BLaER1 treated with 17β-estradiol and CSF1 and Interleukin-3, amounts not matched to agents 10 nM and 100 nM (cell line): ENCODE measurements at regions not wholly inside any gene's neighbourhood (a gene's known extent, or its start where the extent isn't known, plus 50 kb on each side); places are given as distances from the start of the nearest gene placed in this dataset.

Experiments
- H3K27ac ChIP-seq, 11 experiments: shearing (Covaris generic); formaldehyde crosslinking; 2 replicates each; pipeline ENCODE4 v1.8.1; 2022
- H3K27me3 ChIP-seq, 11 experiments: shearing (Covaris generic); formaldehyde crosslinking; 2 replicates each; pipeline ENCODE4 v1.8.1; 2022
- H3K36me3 ChIP-seq, 11 experiments: shearing (Covaris generic); formaldehyde crosslinking; 2 replicates each; pipeline ENCODE4 v1.8.1; 2022
- H3K4me1 ChIP-seq, 10 experiments: shearing (Covaris generic); formaldehyde crosslinking; 2 replicates each; pipeline ENCODE4 v1.8.1; 2022
- H3K4me2 ChIP-seq, 11 experiments: shearing (Covaris generic); formaldehyde crosslinking; 2 replicates each; pipeline ENCODE4 v1.8.1; 2022
- H3K4me3 ChIP-seq, 10 experiments: shearing (Covaris generic); formaldehyde crosslinking; 2 replicates each; pipeline ENCODE4 v1.8.1; 2022
- H3K9ac ChIP-seq, 11 experiments: shearing (Covaris generic); formaldehyde crosslinking; 2 replicates each; pipeline ENCODE4 v1.8.1; 2022
- H3K9me3 ChIP-seq, 11 experiments: shearing (Covaris generic); formaldehyde crosslinking; replicated peaks in 1 of 11; 2 replicates each; pipeline ENCODE4 v1.8.1; 2022
- H4K20me1 ChIP-seq, 11 experiments: shearing (Covaris generic); formaldehyde crosslinking; 2 replicates each; pipeline ENCODE4 v1.8.1; 2022
- Cebpa-rat ChIP-seq, 11 experiments: shearing (Covaris generic); IDR thresholded peaks; 2 replicates each; pipeline ENCODE4 v1.8.1; 2022

DNA sequence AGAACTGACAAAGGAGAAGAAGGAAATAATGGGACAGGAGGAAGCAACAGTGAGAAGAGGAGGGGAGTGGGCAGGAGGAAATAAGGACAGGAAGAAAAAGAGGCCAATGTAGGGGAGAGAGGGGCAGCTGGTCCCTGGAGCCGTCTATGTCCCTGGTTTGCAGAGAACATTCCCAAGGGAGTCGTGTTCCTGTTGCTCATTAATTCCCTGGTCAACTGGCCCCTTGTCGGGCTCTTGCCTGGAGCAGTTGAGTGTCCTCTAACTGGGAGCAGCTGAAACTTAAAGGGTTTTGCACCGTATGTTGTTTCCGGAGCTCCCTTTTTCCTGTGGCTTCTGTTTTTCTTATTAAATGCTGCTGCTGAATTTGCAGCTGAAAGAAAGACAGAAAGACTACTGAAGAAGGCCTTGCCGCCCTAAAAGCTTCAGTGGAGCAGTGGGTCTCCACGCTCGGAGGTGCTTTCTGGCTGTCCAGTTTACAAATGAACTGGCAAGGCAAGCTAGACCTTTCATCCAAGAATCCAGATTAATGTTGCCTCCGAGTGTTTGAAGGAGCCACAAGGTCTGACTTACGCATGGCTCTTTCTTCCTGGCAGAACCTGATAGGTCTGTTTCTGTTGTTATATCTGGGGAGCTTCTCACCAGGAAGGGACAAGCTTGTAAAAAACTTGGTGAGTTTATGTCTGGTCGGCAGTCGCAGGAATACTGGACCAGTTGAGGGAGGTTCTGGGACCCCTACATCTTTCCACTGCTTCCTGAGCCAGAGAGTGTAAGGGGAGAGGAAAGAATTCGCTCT is 146.2 kb upstream of the RFLNA start:
- H3K4me3 ChIP-seq, result peak overlapping the region in 1 of 10 experiments; percentile 16; a peak in 1 of 20 replicates
- H4K20me1 ChIP-seq, result no peaks in the 10 kb centered on the region
- peaks cover 14 to 45% (median 41%) of the 10 kb centered on the region in 10 experiments for H3K4me1 ChIP-seq
- no peak for TF ChIP-seq Cebpa-rat (IDR thresholded peaks at IDR 0.05)
- H3K9ac ChIP-seq, result peak overlapping the region in 6 of 11 experiments; percentile 35 to 65 (median 55); a peak in 10 of 22 replicates
- H3K4me2 ChIP-seq, result peak overlapping the region; percentile 38 to 87 (median 74); a peak in 21 of 22 replicates
- H3K27ac ChIP-seq, result peak overlapping the region in 9 of 11 experiments; percentile 39 to 82 (median 73); a peak in 16 of 22 replicates
- no peaks in the 10 kb centered on the region; a peak in 1 of 22 replicates for H3K36me3 ChIP-seq
- no peaks in the 10 kb centered on the region for H3K27me3 ChIP-seq
- peaks cover 0 to 38% (median 19%) of the 10 kb centered on the region in 11 experiments; a peak in 17 of 22 replicates for H3K9me3 ChIP-seq

DNA sequence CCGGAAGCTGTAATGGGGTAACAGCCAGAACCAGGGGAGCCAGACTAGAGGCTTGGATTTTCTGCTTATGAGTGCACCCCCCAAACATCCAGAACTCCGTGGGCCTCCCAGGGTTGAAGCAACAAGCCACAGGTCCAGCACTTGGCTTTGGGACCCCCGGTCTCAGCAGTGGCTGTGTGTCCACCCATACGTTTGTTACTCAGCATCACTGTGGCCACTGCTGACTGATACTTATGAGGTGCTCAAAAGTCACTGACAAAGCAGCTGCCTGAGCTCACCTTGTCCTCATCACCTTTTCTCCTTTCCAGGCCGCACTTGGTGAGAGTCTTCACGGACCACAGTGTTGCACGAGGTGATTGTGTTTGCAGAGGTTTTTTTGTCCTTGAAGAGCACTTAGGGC is 145.6 kb upstream of the RFLNA start:
- peak overlapping the region in 2 of 11 experiments; percentile 20 to 58; a peak in 4 of 22 replicates for H3K9ac ChIP-seq
- no peaks in the 10 kb centered on the region for H4K20me1 ChIP-seq
- no peaks in the 10 kb centered on the region for H3K27me3 ChIP-seq
- H3K36me3 ChIP-seq, result no peaks in the 10 kb centered on the region; a peak in 1 of 22 replicates
- TF ChIP-seq Cebpa-rat (IDR thresholded peaks at IDR 0.05), result no peak
- H3K4me1 ChIP-seq, result peaks cover 14 to 45% (median 41%) of the 10 kb centered on the region in 10 experiments
- H3K27ac ChIP-seq, result peak overlapping the region in 6 of 11 experiments; percentile 64 to 82 (median 76); a peak in 12 of 22 replicates
- peak overlapping the region in 8 of 11 experiments; percentile 67 to 87 (median 76); a peak in 16 of 22 replicates for H3K4me2 ChIP-seq
- no peak overlapping the region; a peak in 1 of 20 replicates for H3K4me3 ChIP-seq
- H3K9me3 ChIP-seq, result peaks cover 0 to 33% (median 18%) of the 10 kb centered on the region in 11 experiments; a peak in 17 of 22 replicates

DNA sequence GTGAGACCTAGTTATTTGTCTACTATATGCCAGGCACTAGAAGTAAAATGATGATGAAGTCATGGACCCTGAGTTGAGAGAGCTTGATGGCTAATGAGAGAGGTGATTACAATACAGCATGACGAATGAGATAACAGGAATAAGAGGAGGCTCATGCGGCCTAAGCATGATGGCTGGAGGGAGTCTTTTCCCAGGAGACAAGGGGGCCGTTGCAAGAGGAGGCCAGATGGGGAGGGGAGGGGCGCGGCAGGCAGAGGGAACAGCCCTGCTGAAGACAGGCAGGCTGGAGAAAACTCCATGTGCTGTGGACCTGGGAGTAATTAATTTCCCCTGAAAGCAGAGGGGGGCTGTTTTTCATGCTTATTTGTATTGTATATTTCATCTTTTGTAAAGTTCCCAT is 144.7 kb upstream of the RFLNA start:
- Histone ChIP-seq H3K4me1 (peaks cover 14 to 45% (median 41%) of the 10 kb centered on the region in 10 experiments), H3K4me2 (peak overlapping the region in 9 of 11 experiments; percentile 23 to 87 (median 75); a peak in 17 of 22 replicates), H3K27me3 (no peaks in the 10 kb centered on the region), H4K20me1 (no peaks in the 10 kb centered on the region), H3K9me3 (peaks cover 0 to 33% (median 18%) of the 10 kb centered on the region in 11 experiments; a peak in 17 of 22 replicates), H3K36me3 (no peaks in the 10 kb centered on the region; a peak in 1 of 22 replicates), H3K4me3 (no peak overlapping the region), H3K9ac (peak overlapping the region in 3 of 11 experiments; percentile 26 to 39 (median 35); a peak in 3 of 22 replicates), H3K27ac (peak overlapping the region in 6 of 11 experiments; percentile 64 to 82 (median 76); a peak in 11 of 22 replicates)
- no peak for TF ChIP-seq Cebpa-rat (IDR thresholded peaks at IDR 0.05)

DNA sequence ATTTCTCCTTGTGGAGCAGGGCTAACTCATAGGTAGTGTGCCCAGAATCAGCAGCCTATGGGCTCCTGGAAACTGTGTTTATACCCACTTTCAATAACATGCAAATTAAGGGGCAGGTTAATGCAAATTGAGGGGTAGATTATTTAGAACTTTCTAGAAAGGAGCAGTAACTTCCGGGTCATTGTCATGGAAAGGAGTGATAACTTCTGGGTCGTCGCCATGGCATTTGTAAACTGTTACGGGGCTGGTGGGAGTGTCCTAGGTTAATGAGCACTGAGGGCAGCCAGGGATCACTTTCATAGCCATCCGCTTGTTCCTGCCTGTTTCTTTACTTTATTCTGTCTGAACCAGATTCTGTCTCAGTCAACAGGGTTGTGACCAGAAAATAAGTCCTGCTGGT is 143.3 kb upstream of the RFLNA start:
- Histone ChIP-seq H3K4me3 (no peak overlapping the region), H3K4me2 (no peak overlapping the region), H3K4me1 (peaks cover 14 to 51% (median 50%) of the 10 kb centered on the region in 10 experiments), H3K9ac (no peak overlapping the region), H3K9me3 (peaks cover 0 to 33% (median 17%) of the 10 kb centered on the region in 11 experiments; a peak in 17 of 22 replicates), H3K27ac (no peak overlapping the region), H3K27me3 (no peaks in the 10 kb centered on the region), H3K36me3 (no peaks in the 10 kb centered on the region; a peak in 1 of 22 replicates), H4K20me1 (no peaks in the 10 kb centered on the region)
- TF ChIP-seq Cebpa-rat (IDR thresholded peaks at IDR 0.05), result no peak

DNA sequence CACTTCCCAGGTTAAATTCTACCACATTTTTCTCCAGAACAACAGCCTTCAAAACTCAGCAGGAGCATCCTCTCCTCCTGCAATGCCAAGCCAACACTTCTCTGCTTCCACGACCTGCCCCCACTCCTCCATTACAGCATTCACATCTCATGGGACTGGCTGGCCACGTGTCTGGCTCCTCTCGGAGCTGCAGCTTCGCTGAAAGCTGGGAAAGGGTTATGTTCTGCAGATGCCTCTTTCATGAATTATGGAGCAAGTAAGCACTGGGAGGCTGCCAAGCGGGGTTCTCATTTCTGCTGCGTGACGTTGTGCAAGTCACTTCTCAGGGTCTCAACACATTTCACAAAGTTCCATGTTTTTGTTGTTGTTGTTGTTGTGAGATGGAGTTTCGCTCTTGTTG is 142.2 kb upstream of the RFLNA start:
- no peaks in the 10 kb centered on the region; a peak in 1 of 22 replicates for H3K36me3 ChIP-seq
- H3K4me3 ChIP-seq, result no peak overlapping the region
- no peak overlapping the region for H3K4me2 ChIP-seq
- peaks cover 0 to 33% (median 17%) of the 10 kb centered on the region in 11 experiments; a peak in 17 of 22 replicates for H3K9me3 ChIP-seq
- TF ChIP-seq Cebpa-rat (IDR thresholded peaks at IDR 0.05), result no peak
- H4K20me1 ChIP-seq, result no peaks in the 10 kb centered on the region
- no peaks in the 10 kb centered on the region for H3K27me3 ChIP-seq
- H3K9ac ChIP-seq, result no peak overlapping the region
- H3K27ac ChIP-seq, result no peak overlapping the region
- peaks cover 8 to 40% (median 39%) of the 10 kb centered on the region in 10 experiments for H3K4me1 ChIP-seq

DNA sequence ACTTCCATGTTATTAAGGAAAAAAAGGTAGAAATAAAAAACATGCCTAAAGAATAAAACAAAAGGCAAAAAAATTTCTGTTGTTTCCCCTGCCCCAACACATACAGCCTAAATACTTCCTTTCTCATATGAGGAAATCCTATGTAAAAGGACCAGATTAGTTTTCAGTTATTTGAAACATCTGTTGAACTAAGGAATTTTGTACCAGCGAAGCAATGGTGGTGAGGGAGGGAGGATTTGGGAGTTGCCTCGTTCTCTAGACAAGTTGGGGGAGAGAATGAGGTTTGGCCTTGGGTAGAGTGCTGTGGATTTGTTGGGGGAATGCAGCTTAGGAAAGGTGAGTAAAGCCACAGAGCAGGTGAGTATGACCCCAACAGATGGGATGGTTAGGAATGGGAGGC is 141.5 kb upstream of the RFLNA start:
- H3K9ac ChIP-seq, result no peak overlapping the region
- H3K4me1 ChIP-seq, result peaks cover 1 to 34% (median 32%) of the 10 kb centered on the region in 10 experiments; a peak in 18 of 20 replicates
- H3K36me3 ChIP-seq, result no peaks in the 10 kb centered on the region; a peak in 1 of 22 replicates
- peaks cover 0 to 28% (median 15%) of the 10 kb centered on the region in 11 experiments; a peak in 17 of 22 replicates for H3K9me3 ChIP-seq
- TF ChIP-seq Cebpa-rat (IDR thresholded peaks at IDR 0.05), result no peak
- H3K4me3 ChIP-seq, result no peak overlapping the region
- H4K20me1 ChIP-seq, result no peaks in the 10 kb centered on the region
- H3K27ac ChIP-seq, result no peak overlapping the region
- no peak overlapping the region for H3K4me2 ChIP-seq
- no peaks in the 10 kb centered on the region for H3K27me3 ChIP-seq

DNA sequence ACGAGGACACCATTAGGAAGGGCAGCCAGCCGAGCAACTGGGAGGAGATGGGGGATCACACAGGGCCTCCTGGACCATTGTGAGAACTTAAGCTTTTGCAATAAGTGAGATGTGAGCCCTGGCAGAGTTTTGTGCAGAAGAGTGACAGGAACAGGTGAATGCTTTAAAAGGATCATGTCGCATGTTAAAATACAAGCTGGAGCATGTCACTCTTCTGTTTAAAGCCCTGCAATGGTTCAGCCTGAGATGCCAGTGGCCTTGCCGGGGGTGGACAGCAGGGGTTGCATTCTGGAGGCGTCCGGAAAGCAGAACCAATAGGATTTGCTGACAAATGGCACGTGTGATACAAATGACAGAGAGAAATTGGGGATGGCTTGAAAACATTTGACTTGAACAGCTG is 137.5 kb upstream of the RFLNA start:
- Histone ChIP-seq H3K4me3 (no peak overlapping the region), H3K9me3 (peaks cover 0 to 10% (median 1%) of the 10 kb centered on the region in 11 experiments; a peak in 5 of 22 replicates), H3K9ac (no peak overlapping the region), H3K4me1 (peaks cover 0 to 9% (median 6%) of the 10 kb centered on the region in 10 experiments; a peak in 11 of 20 replicates), H3K27ac (no peak overlapping the region), H4K20me1 (no peaks in the 10 kb centered on the region), H3K4me2 (no peak overlapping the region), H3K36me3 (no peaks in the 10 kb centered on the region), H3K27me3 (no peaks in the 10 kb centered on the region)
- no peak for TF ChIP-seq Cebpa-rat (IDR thresholded peaks at IDR 0.05)

DNA sequence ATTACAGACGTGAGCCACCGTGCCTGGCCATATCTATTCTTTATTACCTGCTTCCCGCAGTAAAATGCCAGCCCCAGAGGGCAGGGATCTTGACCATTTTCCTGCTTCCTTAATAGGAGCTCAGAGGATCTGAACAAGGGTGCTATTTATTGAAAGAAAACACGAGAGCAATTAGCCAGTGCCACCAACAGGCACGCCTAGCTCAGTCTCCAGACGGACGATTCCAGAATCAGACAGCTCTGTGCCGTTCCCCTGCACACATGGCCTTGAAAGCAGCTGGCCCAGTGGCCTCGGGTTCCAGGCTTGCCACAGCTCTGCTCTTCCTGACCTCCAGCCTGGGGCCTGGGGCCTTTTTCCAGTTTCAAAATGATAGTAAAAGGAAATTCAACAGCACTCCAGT is 135.2 kb upstream of the RFLNA start:
- Histone ChIP-seq H3K9ac (no peak overlapping the region), H3K9me3 (peaks cover 16 to 27% (median 24%) of the 10 kb centered on the region in 11 experiments), H4K20me1 (no peaks in the 10 kb centered on the region), H3K4me1 (peaks cover 0 to 9% (median 6%) of the 10 kb centered on the region in 10 experiments; a peak in 10 of 20 replicates), H3K27ac (no peak overlapping the region), H3K36me3 (peaks cover 0 to 5% (median 0%) of the 10 kb centered on the region in 11 experiments; a peak in 2 of 22 replicates), H3K27me3 (no peaks in the 10 kb centered on the region), H3K4me3 (no peak overlapping the region), H3K4me2 (no peak overlapping the region)
- TF ChIP-seq Cebpa-rat (IDR thresholded peaks at IDR 0.05), result no peak
